ENCODE measurements at regions not wholly inside any gene's neighbourhood (a gene's known extent, or its start where the extent isn't known, plus 50 kb on each side); places are given as distances from the start of the nearest gene placed in this dataset.

DNA sequence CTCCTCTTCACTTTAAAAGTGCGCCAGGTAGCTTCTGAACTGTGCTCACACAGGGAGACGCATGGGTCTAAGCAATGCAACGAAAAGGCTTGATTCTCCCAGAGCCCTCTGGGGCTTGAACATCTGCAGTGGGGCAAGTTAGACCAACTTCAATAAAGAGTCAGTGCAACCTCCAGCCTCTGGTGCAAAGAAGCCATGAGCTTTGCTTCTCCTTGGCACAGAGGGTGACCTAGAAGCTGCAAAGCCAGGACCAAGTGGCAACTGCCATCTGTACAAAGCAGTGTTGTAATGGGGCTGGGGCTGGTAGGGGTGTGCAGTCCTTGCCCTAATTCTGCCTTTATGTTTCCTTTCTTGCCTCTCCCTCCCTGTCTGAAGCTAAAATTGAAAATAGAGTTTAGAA lies 219.0 kb upstream of the CD96 start:
- Histone ChIP-seq H3K9ac (ENCODE audit: insufficient read depth in 1 of 2, low read length in 2 of 2) (no peak overlapping the region), H3K9me3 (ENCODE audit: control insufficient read depth in 4 of 4, insufficient read depth in 3 of 4, low read length in 3 of 4) (no peaks in the 10 kb centered on the region), H3K4me1 (ENCODE audit: control insufficient read depth in 5 of 5, insufficient read depth in 5 of 5, low read length in 5 of 5) (peaks cover 0 to 3% (median 0%) of the 10 kb centered on the region in 5 donors), H3K27me3 (ENCODE audit: control insufficient read depth in 3 of 3, insufficient read depth in 3 of 3, low read length in 2 of 3) (no peaks in the 10 kb centered on the region), H3K36me3 (ENCODE audit: control insufficient read depth in 4 of 4, insufficient read depth in 4 of 4, low read length in 4 of 4) (no peaks in the 10 kb centered on the region), H3K4me3 (no peak overlapping the region), H3K27ac (ENCODE audit: low read depth in 1 of 2, low read length in 1 of 2) (no peak overlapping the region)
- 84 to 96% methylated on average over 3 of the region's 3 CpGs for WGBS, 2 donors
- no peak for DNase-seq
- TF ChIP-seq, protein P1, sequence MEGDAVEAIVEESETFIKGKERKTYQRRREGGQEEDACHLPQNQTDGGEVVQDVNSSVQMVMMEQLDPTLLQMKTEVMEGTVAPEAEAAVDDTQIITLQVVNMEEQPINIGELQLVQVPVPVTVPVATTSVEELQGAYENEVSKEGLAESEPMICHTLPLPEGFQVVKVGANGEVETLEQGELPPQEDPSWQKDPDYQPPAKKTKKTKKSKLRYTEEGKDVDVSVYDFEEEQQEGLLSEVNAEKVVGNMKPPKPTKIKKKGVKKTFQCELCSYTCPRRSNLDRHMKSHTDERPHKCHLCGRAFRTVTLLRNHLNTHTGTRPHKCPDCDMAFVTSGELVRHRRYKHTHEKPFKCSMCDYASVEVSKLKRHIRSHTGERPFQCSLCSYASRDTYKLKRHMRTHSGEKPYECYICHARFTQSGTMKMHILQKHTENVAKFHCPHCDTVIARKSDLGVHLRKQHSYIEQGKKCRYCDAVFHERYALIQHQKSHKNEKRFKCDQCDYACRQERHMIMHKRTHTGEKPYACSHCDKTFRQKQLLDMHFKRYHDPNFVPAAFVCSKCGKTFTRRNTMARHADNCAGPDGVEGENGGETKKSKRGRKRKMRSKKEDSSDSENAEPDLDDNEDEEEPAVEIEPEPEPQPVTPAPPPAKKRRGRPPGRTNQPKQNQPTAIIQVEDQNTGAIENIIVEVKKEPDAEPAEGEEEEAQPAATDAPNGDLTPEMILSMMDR (IDR thresholded peaks at IDR 0.05; ENCODE audit: control extremely low read depth, extremely low read depth) = no peak
- no peak for ATAC-seq (ENCODE audit: insufficient read depth, low FRiP score)

DNA sequence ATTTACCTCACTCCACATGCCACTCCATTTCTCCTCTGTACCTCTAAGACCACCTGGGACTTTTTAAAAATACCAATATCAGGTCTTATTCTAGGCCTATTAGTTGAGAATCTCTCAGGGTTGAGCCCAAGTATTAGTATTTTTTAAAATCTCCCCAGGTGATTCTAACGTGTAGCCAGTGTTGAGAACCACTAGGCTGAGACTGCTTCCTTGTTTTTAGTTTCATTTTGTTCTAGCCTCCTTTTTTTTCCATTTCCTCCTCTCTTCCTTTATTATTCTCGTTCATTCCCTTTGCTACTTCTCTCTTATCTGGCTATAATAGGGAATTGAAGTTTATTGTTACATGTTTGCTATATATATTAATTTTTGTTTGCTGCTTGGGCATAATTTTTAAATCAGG lies 217.8 kb upstream of the CD96 start:
- Histone ChIP-seq H3K27me3 (ENCODE audit: control insufficient read depth in 3 of 3, insufficient read depth in 3 of 3, low read length in 2 of 3) (no peaks in the 10 kb centered on the region), H3K36me3 (ENCODE audit: control insufficient read depth in 4 of 4, insufficient read depth in 4 of 4, low read length in 4 of 4) (no peaks in the 10 kb centered on the region), H3K9ac (ENCODE audit: insufficient read depth in 1 of 2, low read length in 2 of 2) (no peak overlapping the region), H3K27ac (ENCODE audit: low read depth in 1 of 2, low read length in 1 of 2) (no peak overlapping the region), H3K9me3 (ENCODE audit: control insufficient read depth in 4 of 4, insufficient read depth in 3 of 4, low read length in 3 of 4) (no peaks in the 10 kb centered on the region), H3K4me1 (ENCODE audit: control insufficient read depth in 5 of 5, insufficient read depth in 5 of 5, low read length in 5 of 5) (peaks cover 0 to 3% (median 0%) of the 10 kb centered on the region in 5 donors), H3K4me3 (no peak overlapping the region)
- DNase-seq (no peak), ATAC-seq (ENCODE audit: insufficient read depth, low FRiP score) (peak; percentile 29)
- TF ChIP-seq, protein P1 (IDR thresholded peaks at IDR 0.05; ENCODE audit: control extremely low read depth, extremely low read depth) = no peak
- WGBS, 2 donors = 8 to 23% methylated on average over 2 of the region's 2 CpGs

DNA sequence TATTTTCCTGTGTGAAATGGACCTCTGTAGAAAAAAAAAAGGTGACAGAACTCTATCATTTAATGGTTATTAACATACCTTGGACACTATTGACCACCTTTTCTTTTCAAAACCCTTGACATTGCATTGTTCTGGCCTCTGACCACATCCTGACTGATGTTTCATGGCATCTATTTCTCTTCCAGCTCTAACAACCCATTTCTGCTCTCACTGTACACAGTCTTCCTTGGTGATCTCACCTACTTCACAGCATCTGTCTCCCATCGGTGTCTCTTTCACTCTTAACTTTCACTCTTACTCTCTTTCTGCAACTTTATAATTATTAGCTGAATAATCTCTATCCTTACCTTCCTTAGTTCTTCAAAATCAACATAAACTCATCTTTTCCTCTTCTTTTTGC lies 217.4 kb upstream of the CD96 start:
- H3K36me3 ChIP-seq (ENCODE audit: control insufficient read depth in 4 of 4, insufficient read depth in 4 of 4, low read length in 4 of 4) = no peaks in the 10 kb centered on the region
- H3K4me1 ChIP-seq (ENCODE audit: control insufficient read depth in 5 of 5, insufficient read depth in 5 of 5, low read length in 5 of 5) = peaks cover 0 to 3% (median 0%) of the 10 kb centered on the region in 5 donors
- H3K9me3 ChIP-seq (ENCODE audit: control insufficient read depth in 4 of 4, insufficient read depth in 3 of 4, low read length in 3 of 4) = no peaks in the 10 kb centered on the region
- no peak overlapping the region for H3K4me3 ChIP-seq
- TF ChIP-seq, protein P1 (IDR thresholded peaks at IDR 0.05; ENCODE audit: control extremely low read depth, extremely low read depth) = no peak
- ATAC-seq (ENCODE audit: insufficient read depth, low FRiP score) = no peak
- no peak for DNase-seq
- H3K27ac ChIP-seq (ENCODE audit: low read depth in 1 of 2, low read length in 1 of 2) = no peak overlapping the region
- no peaks in the 10 kb centered on the region for H3K27me3 ChIP-seq (ENCODE audit: control insufficient read depth in 3 of 3, insufficient read depth in 3 of 3, low read length in 2 of 3)
- H3K9ac ChIP-seq (ENCODE audit: insufficient read depth in 1 of 2, low read length in 2 of 2) = no peak overlapping the region
- WGBS, 2 donors = 86 to 87% methylated on average over 1 of the region's 1 CpG

- peaks cover 0 to 3% (median 0%) of the 10 kb centered on the region in 5 donors for H3K4me1 ChIP-seq (ENCODE audit: control insufficient read depth in 5 of 5, insufficient read depth in 5 of 5, low read length in 5 of 5)
- no peak overlapping the region for H3K4me3 ChIP-seq
- DNase-seq (no peak), ATAC-seq (ENCODE audit: insufficient read depth, low FRiP score) (no peak)
- no peak overlapping the region for H3K27ac ChIP-seq (ENCODE audit: low read depth in 1 of 2, low read length in 1 of 2)
- no peaks in the 10 kb centered on the region for H3K36me3 ChIP-seq (ENCODE audit: control insufficient read depth in 4 of 4, insufficient read depth in 4 of 4, low read length in 4 of 4)
- no peaks in the 10 kb centered on the region for H3K9me3 ChIP-seq (ENCODE audit: control insufficient read depth in 4 of 4, insufficient read depth in 3 of 4, low read length in 3 of 4)
- no peak overlapping the region for H3K9ac ChIP-seq (ENCODE audit: insufficient read depth in 1 of 2, low read length in 2 of 2)
- no peaks in the 10 kb centered on the region for H3K27me3 ChIP-seq (ENCODE audit: control insufficient read depth in 3 of 3, insufficient read depth in 3 of 3, low read length in 2 of 3)
- WGBS, 2 donors = 87 to 93% methylated on average over 4 of the region's 4 CpGs
- TF ChIP-seq, protein P1 (IDR thresholded peaks at IDR 0.05; ENCODE audit: control extremely low read depth, extremely low read depth) = no peak
Measured at GRCh38 chr3:111325160-111325718, 216.8 kb upstream of the CD96 start.
